Parathyroid adenoma (tissue), 2 donors: ENCODE measurements at regions not wholly inside any gene's neighbourhood (a gene's known extent, or its start where the extent isn't known, plus 50 kb on each side); places are given as distances from the start of the nearest gene placed in this dataset.
A peak's percentile ranks its signal among the peaks of the same experiment; 100 is the strongest.

Experiments used
- H2AFZ ChIP-seq: fragments of 300-600 bp; sonication (generic); one replicate; pipeline ENCODE4 v1.7.0; 2017; ENCODE audit warnings: antibody characterized with exemption, mild to moderate bottlenecking
- H3K27ac ChIP-seq: fragments of 300-600 bp; sonication (generic); one replicate; pipeline ENCODE4 v1.7.0; 2017
- H3K27me3 ChIP-seq: fragments of 300-600 bp; sonication (generic); one replicate; pipeline ENCODE4 v1.7.0; 2017; ENCODE audit warnings: low read length; ENCODE audit not compliant: control insufficient read depth, insufficient read depth
- H3K36me3 ChIP-seq: fragments of 300-600 bp; sonication (generic); one replicate; pipeline ENCODE4 v1.7.0; 2017; ENCODE audit warnings: low read length; ENCODE audit not compliant: control insufficient read depth, insufficient read depth
- H3K4me1 ChIP-seq: fragments of 300-600 bp; sonication (generic); one replicate; pipeline ENCODE4 v1.7.0; 2017; ENCODE audit warnings: control low read depth
- H3K4me2 ChIP-seq: fragments of 300-600 bp; sonication (generic); one replicate; pipeline ENCODE4 v1.7.0; 2017; ENCODE audit warnings: low read length
- H3K4me3 ChIP-seq: fragments of 300-600 bp; sonication (generic); one replicate; pipeline ENCODE4 v1.7.0; 2017; ENCODE audit warnings: low read depth, low read length
- H3K79me2 ChIP-seq: fragments of 300-600 bp; sonication (generic); one replicate; pipeline ENCODE4 v1.7.0; 2017; ENCODE audit warnings: control low read depth
- H3K9ac ChIP-seq: fragments of 300-600 bp; sonication (generic); one replicate; pipeline ENCODE4 v1.7.0; 2017; ENCODE audit warnings: mild to moderate bottlenecking
- H3K9me3 ChIP-seq: fragments of 300-600 bp; sonication (generic); one replicate; pipeline ENCODE4 v1.7.0; 2017; ENCODE audit warnings: low read length; ENCODE audit not compliant: control insufficient read depth
- CTCF ChIP-seq: fragments of 300-600 bp; sonication (generic); IDR thresholded peaks from one replicate; pipeline ENCODE4 v1.7.0; 2017; ENCODE audit warnings: antibody characterized with exemption, mild to moderate bottlenecking
- donor health status: primary hyperparathyroidism.

DNA sequence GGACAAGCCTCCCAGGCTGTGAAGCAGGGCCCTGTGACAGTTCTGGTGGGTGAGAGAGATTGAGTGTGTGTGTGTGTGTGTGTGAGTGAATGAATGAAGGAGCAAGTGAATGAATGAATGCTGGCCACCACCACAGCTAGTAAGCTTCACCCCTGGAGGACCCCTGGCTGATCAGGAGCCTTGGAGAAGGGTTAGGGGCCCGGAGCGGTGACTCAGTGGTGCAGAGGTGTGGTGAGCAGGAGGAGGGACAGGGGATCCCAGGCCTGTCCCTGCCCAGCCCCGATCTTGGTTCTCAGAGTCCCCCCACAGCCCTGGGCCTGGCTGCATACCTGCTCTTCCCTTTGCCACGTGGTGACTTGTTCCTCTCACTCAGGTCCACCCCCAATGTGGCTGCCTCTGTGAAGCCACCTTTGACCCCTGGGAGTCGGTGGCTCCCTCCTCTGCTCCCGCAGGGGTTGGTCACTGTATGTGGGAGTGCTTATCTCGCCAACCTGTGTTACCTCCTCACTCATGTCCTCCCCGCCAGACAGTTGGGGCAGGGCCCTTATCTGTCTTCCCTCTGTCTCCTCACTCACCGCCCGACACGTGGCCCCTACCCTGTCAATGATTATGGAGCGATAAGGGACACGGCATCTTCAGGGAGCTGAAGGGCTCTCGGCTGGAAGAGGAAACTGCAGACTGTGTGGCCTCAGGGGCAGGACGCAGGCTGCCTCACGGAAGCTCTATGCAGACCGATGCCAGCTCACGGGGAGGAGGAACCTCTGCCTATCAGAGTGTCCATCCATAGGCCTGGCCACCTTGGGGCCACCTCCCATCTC lies 99.9 kb upstream of the PITX1 start:
- no peak overlapping the region for H3K4me3 ChIP-seq
- H3K4me1 ChIP-seq, result peaks cover 7% of the 10 kb centered on the region
- no peak overlapping the region for H3K27ac ChIP-seq
- no peak overlapping the region for H3K9ac ChIP-seq
- H3K4me2 ChIP-seq, result no peak overlapping the region
- H2AFZ ChIP-seq, result peak overlapping the region; percentile 38
- no peaks in the 10 kb centered on the region for H3K36me3 ChIP-seq
- H3K27me3 ChIP-seq, result no peaks in the 10 kb centered on the region
- no peak for TF ChIP-seq CTCF
- no peaks in the 10 kb centered on the region for H3K79me2 ChIP-seq
- no peaks in the 10 kb centered on the region for H3K9me3 ChIP-seq

- Histone ChIP-seq H3K36me3 (no peaks in the 10 kb centered on the region), H3K4me2 (no peak overlapping the region), H3K27me3 (no peaks in the 10 kb centered on the region), H3K9ac (no peak overlapping the region), H3K4me3 (no peak overlapping the region), H3K79me2 (no peaks in the 10 kb centered on the region), H3K9me3 (no peaks in the 10 kb centered on the region), H2AFZ (no peak overlapping the region), H3K27ac (no peak overlapping the region), H3K4me1 (peaks cover 7% of the 10 kb centered on the region)
- no peak for TF ChIP-seq CTCF
These were observed 99.2 kb upstream of the PITX1 start for GRCh38 chr5:135133181-135133580.

DNA sequence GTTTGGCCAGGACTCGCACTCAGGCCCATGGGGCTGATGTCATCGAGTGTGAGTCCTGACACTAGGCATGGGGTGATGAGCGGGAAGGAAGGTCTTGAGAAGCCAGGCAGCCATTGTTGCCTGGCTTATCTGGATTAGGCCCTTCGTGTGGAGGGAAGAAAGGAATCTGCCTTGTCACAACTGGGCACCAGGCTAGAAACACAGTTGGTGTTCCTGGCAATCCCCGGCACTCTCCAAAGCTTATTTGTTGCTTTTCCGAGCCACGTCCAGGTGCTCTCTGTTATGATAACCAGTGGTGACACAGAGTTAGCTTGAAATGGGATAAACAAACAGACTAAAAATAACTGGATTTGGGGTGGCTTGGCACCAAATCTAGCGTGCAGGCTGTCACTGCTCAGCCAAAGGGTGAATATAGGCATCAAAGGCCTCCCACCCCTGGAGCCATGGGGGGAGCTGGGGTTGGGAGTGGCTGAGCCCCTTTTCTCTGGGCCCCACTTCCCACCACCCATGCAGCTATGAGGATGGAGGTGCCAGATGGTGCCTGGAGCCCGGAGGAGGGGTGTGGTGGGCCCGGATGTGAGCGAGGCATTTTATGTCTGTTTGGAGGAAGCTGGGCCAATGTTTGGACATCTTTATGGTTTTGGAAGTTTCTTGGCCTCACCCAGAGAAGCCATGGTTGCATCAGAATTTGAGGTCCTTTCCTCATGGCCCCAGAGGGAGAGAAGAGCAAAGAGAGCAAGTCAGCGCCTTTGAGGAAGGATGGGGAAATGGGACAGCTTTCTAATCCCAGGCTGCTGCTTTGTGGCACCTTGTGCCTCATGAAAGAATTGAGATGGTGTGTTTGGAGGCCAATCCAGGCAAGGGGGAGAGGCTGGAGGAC lies 98.0 kb upstream of the PITX1 start:
- Histone ChIP-seq H2AFZ (no peak overlapping the region), H3K4me1 (peaks cover 7% of the 10 kb centered on the region), H3K36me3 (no peaks in the 10 kb centered on the region), H3K4me3 (no peak overlapping the region), H3K27ac (no peak overlapping the region), H3K4me2 (no peak overlapping the region), H3K79me2 (no peaks in the 10 kb centered on the region), H3K9ac (no peak overlapping the region), H3K9me3 (no peaks in the 10 kb centered on the region), H3K27me3 (no peaks in the 10 kb centered on the region)
- TF ChIP-seq CTCF, result no peak

GRCh38 chr5:135130261-135131215 lies 96.5 kb upstream of the PITX1 start:
- no peaks in the 10 kb centered on the region for H3K27me3 ChIP-seq
- no peaks in the 10 kb centered on the region for H3K9me3 ChIP-seq
- H3K9ac ChIP-seq, result no peak overlapping the region
- no peak overlapping the region for H2AFZ ChIP-seq
- H3K27ac ChIP-seq, result no peak overlapping the region
- no peak overlapping the region for H3K4me2 ChIP-seq
- no peak overlapping the region for H3K4me3 ChIP-seq
- H3K4me1 ChIP-seq, result peaks cover 7% of the 10 kb centered on the region
- no peaks in the 10 kb centered on the region for H3K79me2 ChIP-seq
- no peaks in the 10 kb centered on the region for H3K36me3 ChIP-seq
- no peak for TF ChIP-seq CTCF
